ENCODE measurements at regions not wholly inside any gene's neighbourhood (a gene's known extent, or its start where the extent isn't known, plus 50 kb on each side); places are given as distances from the start of the nearest gene placed in this dataset.
A peak's percentile ranks its signal among the peaks of the same experiment; 100 is the strongest.

DNA sequence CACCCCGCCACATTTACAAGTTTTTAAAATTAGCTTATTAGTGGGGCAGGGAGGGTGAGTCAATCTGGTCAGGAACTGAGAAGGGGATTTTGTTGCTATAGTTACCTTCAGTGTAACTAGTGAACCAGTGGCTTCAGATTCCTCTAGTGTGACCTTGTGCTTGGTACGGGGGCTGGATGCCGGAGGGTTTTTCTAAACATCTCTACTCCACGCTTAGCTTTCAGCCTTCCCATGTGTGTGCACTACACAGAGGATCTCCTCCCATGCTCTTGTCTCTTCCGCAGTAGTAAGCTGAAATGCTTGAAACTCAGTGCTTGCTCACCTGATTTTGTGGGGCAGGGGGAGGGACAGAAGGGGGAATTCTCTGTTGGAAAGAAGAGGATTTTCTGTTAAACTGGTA is 67.9 kb upstream of the AKAP13 start:
- peak; percentile 39 for DNase-seq

DNA sequence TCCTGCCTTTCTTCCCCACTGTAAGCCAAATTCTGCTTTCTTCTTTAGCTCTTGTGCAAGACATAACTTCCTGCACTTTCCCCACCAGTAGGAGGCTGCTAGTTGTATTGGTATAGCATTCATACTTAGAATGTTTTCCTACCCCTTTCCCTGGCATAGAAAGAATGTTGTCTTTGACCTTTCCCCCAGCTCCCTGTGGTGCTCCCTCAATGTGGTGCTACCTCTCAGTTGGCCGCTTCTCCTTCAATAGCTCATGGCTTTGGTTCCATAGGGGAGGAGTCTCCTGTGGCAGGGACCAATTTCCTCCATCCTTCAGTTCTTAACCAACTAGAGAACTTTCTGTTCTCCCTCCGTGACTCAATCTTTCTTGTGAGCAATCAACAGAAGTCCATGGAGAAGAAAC is 67.5 kb upstream of the AKAP13 start:
- DNase-seq = peak; percentile 85

DNA sequence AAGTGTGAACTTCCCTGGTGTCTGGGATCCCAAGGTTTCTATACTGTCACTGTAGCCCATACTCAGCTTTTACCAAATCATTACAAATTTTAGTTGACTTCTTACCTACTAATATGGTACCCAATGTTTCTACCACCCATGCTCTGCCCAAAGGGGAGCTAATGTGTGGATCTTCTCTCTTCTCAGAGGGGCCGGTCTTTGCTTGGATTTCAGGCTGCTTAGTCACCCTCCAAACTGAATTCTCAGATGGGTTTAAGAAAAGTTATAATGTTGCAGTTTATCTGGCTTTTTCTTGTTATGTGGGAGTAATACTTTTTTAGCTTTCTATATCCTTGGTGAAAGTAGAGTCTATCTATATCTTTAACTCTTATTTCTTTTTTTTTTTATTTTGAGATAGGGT is 67.1 kb upstream of the AKAP13 start:
- DNase-seq = peak; percentile 34

DNA sequence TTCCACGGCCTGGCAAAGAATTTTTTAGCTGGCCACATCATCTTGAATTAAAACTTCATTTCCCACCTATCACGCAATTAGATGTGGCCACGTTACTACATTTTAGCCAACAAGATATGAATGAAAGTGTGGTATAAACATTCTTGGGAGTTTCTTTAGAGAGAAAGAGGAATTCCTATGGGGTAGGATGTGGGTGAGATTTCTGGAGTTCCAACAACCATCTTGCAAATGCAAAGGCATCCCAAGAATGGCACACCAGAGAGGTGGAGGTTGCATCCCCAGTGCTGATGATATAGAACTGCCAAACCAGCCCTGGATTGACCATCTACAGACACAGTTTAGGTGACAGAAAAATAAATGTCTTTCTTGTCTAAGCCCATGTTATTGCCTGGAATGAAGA is 66.3 kb upstream of the AKAP13 start:
- DNase-seq = peak; percentile 72

DNA sequence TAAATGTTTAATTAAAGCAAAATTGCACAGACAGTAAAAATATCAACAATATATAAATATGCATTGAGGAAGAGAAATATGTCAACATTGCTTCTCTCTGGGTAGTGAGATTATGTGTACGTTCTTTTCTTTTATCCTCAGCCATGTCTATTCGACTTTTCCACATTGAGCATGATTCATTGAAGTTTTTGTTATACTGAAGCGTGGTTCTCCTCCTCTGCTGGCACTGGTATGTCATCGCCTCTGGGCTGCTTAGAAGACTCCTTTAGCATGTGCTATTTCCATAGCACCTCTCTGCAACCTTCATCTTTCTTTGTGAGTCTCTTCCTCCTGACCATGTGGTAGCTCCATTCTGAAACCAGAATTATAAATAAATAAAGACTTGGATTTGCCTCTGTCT is 65.8 kb upstream of the AKAP13 start:
- DNase-seq = peak; percentile 48

DNA sequence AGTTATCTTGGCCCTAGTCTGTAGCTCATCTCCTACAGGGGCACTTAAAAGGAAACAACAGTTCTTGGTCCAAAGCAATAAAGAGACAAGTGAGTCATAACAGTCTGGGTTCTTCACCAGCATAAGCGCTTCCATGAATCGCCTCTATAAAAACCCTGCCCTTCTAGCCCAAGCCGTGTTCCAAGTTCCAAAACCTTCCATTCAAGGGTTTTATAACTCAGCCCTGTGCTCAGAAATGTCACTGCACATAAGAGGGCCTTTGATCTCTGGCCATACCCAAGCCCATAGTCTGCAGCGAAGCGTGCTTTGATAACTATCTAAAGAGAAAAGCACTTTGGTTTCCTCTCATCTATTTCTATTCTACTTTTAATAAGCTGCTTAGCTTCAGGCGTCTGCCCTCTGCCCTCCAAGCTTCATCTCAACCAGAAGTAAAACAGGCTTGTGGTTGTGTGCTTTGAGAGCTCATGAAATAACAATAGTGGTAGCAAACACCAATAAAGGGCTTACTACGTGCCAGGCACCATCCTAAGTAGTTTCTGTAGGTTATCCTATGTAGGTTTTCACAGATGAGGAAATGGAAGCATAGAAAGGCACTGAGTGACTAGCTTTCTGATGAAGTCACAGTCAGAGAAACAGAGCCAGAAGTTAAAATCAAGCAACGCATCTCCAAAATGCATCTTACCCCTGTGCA is 64.0 kb upstream of the AKAP13 start:
- peak; percentile 28 for DNase-seq

DNA sequence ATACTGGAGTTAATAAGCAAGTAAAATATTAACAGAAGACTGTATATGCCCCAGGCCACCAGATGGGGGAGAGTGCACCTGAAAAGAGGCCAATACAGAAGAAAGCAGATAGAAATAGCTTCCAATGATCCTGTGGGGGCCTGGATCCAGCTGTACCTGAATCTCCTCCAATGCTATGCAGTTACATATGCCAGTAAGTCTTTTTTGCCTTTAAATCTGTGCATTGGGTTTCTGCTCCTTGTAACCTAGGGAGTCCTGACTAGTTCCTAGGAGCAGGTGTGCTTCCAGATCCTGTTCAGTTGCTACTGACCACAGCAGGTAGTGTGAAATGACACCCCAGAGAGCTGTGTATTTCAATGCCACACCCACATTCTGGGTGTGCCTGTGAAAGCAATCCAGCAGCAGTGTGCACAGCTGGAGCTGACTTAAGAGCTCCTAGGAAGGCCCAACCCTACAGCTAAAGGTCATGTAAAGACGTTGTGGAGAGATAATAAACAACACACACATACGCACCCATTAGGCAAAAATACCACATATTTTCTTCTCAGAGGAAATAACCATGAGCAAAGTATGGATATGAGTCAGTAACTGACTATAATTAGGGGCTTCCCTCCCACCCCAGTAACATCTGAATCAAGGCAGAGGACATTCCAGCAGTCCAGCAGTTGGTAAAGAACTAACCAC is 62.2 kb upstream of the AKAP13 start:
- peak; percentile 90 for DNase-seq

DNA sequence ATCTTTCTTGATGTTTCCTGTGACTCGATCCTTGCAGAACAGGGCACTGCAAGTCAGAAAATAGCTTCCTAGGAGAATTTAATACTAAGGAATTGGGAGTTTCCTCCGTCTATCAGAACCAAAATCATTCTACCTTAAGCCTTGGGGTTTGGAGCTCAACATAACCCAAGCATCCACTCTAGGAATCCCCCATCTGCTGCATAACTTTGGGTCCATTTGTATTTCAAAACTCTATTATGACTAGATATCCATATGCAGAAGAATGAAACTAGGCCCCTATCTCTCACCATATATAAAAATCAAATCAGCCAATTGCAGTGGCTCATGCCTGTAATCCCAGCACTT is 61.7 kb upstream of the AKAP13 start:
- no peak for DNase-seq

DNA sequence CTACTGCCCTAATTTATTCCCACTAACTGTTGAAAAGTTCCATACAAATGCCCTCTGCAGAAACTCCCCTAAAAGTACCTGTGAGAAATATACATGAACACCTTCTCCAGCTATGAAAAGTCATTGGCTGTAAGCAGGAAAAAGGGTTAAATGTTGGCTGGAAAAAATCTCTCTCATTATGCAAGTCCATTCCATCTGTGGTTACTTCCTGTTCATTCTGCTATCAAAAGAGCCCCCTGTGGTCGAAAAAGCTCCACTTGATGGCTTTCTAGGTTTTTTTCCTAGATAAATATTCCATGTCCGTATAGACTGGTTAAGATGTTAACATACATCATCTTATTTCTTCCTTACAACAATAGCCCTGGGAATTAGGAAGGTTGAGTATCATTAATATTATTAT is 56.2 kb upstream of the AKAP13 start:
- no peak for DNase-seq

DNA sequence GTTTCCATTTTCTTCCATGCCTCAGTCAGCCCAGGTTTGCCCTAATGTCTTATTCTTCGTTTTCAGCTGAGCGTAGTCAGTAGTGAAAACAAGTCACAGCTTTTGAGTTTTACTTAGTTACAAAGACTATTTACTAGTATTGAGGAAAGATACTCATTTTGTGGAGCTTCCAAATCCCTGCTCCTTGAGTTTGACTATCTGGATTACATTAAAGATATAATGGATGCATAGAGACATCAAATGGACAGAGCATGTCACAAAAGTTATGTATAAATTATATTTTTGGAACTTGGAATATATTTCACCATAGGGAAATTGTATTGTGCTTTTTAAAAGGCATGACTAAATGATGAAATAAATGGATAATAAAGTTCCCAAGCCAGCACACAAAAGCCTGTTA is 54.6 kb upstream of the AKAP13 start:
- no peak for DNase-seq

DNA sequence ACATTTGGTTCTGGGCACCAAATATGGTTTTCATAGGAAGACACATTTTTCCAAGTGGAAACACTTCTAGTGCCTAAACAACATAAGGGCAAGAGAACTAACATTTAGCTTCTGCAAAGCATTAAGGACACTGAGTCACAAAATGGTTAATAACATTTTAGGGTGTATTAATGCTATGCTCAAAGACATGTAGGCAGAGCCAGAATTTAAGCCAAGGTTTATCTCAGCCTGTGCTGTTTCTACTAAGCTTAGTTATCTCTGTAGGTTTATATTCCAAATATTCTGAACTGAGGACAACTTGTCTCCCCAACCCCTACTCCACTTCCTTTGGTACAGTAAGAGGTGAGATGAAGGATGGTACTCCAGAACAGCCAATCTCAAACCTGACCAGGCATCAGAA is 54.1 kb upstream of the AKAP13 start:
- DNase-seq = no peak

DNA sequence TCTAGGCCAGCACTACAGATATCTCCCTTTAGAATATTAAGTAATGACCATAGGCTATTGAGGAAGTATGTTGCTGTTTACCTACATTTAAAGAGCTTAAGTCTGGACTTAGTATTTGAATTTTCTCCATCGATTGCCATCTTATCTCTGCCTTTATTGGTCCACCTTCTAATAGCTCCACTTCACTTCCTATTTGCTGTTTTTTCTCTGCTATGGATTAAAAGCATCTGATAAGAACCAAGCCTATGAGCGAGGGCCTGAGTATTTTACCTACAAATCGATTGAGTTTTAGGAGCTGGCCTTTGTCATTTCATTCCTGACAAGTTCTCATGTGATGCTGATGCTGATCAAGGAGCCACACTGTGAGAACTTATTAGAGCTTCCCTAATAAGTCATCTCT is 52.6 kb upstream of the AKAP13 start:
- DNase-seq = no peak

DNA sequence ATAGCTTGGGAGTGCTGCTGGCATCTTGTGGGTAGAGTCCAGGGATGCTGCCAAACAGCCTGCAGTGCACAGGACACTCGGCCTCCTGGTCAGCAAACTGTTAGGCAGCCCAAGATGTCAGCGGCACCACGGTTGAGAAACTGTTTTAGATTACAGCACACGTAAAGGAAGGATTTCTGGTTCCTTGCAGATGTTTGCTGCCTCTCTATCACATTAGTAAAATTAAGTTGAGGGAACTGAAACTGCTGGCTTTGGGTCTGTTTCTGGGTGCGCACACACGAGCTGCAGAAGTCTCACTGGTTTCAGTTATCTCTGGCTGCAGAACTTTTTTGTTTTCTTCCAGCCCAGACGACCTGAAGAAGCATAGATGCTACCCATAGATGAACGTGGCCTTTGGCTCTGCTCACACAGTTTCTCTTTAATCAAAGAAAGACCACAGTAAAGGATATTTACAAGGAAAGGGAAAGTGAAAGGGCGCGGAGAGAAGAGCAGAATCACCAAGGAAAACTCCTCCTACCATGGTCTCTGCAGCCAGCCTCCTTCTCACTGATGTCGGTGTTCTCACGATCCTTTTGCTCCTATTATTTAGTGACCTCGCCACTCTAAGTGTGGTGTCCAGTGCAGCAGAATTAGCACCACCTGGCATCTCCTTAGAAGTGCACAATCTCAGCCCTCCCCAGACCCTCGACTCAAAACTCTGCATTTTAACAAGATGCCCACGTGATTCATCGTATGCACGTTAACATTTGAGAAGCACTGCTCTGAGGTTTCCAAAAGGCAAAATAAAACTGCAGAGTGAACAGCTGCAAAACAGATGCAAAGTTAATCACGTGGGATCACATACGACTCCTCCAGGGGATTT is 50.6 kb upstream of the AKAP13 start:
- DNase-seq = no peak

Data from fibroblast of skin of scalp (primary cell).